GM12872 (cell line): ENCODE measurements at regions not wholly inside any gene's neighbourhood (a gene's known extent, or its start where the extent isn't known, plus 50 kb on each side); places are given as distances from the start of the nearest gene placed in this dataset.

Experiments
- TF ChIP-seq, protein P1 (sequence below): IDR thresholded peaks from 3 replicates; pipeline ENCODE4 v1.5.1; 2011; ENCODE audit warnings: low read depth, mild to moderate bottlenecking, low read length, moderate library complexity; ENCODE audit not compliant: insufficient read depth

- TF ChIP-seq, protein P1, sequence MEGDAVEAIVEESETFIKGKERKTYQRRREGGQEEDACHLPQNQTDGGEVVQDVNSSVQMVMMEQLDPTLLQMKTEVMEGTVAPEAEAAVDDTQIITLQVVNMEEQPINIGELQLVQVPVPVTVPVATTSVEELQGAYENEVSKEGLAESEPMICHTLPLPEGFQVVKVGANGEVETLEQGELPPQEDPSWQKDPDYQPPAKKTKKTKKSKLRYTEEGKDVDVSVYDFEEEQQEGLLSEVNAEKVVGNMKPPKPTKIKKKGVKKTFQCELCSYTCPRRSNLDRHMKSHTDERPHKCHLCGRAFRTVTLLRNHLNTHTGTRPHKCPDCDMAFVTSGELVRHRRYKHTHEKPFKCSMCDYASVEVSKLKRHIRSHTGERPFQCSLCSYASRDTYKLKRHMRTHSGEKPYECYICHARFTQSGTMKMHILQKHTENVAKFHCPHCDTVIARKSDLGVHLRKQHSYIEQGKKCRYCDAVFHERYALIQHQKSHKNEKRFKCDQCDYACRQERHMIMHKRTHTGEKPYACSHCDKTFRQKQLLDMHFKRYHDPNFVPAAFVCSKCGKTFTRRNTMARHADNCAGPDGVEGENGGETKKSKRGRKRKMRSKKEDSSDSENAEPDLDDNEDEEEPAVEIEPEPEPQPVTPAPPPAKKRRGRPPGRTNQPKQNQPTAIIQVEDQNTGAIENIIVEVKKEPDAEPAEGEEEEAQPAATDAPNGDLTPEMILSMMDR = no peak
These were observed 389.7 kb upstream of the ROBO1 start for GRCh38 chr3:80157546-80157945.

GRCh38 chr3:80152692-80153091 lies 384.9 kb upstream of the ROBO1 start:
- TF ChIP-seq, protein P1 = no peak

DNA sequence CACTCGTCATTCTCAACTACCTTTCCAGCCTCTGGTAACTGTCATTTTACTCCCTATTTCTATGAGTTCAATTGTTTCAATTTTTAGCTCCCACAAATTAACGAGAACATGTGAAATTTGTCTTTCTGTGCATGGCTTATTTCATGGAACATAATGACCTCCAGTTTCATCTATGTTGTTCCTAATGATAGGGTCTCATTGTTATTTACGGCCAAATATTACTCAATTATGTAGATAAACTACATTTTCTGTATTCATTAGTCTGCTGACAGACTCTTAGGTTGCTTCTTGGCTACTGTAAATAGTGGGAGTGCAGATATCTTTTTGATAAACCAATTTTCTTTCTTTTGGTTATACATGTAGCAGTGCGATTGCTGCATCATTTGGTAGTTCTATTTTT lies 374.9 kb upstream of the ROBO1 start:
- TF ChIP-seq, protein P1 = no peak

GRCh38 chr3:80141557-80141956 lies 373.8 kb upstream of the ROBO1 start:
- TF ChIP-seq, protein P1 = no peak

DNA sequence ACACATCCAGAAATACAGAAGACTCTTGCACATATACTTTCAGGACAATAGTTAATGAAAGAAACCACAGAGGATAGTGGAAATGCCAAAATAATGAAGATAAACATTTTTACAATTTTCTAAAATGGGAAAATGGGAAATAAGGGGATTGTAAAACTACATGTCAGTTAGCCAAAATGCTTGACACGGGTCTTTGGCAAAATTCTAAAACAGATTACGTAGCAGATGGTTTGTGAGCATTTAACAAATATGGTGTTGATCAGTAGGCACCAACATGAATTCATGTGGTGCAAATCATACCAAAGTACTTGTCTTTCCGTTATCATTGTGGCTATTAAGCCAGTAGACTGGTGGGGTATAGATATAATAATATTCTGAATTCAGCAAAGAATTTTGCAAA lies 348.5 kb upstream of the ROBO1 start:
- TF ChIP-seq, protein P1 = no peak

- TF ChIP-seq, protein P1 = no peak
These were observed 346.9 kb upstream of the ROBO1 start for GRCh38 chr3:80114694-80115093.

DNA sequence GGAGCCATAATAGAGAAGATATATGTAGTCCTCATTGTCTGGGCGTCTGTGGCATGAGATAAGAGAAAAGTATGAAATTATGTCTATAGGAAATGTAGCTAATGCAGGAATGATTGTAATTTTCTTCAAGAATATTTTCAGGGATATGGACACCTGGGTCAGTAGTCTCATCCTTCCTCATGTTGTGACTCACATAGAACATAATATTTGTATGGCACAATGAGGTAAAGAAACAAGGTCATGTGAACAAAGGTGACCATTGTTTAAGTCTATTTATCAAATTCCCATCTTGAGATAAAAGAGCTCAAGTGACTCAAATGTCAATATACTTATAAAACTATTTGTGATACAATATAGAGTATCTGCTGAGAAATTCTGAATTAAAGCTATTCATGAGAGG lies 345.5 kb upstream of the ROBO1 start:
- TF ChIP-seq, protein P1 = no peak
